HL-60 (cell line): ENCODE measurements at regions not wholly inside any gene's neighbourhood (a gene's known extent, or its start where the extent isn't known, plus 50 kb on each side); places are given as distances from the start of the nearest gene placed in this dataset.

Experiments used
- CTCF ChIP-seq: IDR thresholded peaks from one replicate; pipeline ENCODE4 v1.5.1; 2011; ENCODE audit warnings: low read length, control low read depth, inconsistent platforms; ENCODE audit not compliant: insufficient read depth
- GABPA ChIP-seq: IDR thresholded peaks from 2 replicates; pipeline ENCODE4 v1.6.1; 2012; ENCODE audit warnings: low read depth
- POLR2AphosphoS5 ChIP-seq: IDR thresholded peaks from 2 replicates; pipeline ENCODE4 v1.6.1; 2012; ENCODE audit warnings: low read depth
- REST ChIP-seq: IDR thresholded peaks from 2 replicates; pipeline ENCODE4 v1.6.1; 2012; ENCODE audit warnings: low read depth; ENCODE audit not compliant: insufficient replicate concordance

- no peak for TF ChIP-seq CTCF
- TF ChIP-seq POLR2AphosphoS5, result no peak
- no peak for TF ChIP-seq REST
- no peak for TF ChIP-seq GABPA
Measured at GRCh38 chr2:155502766-155503165, 804.3 kb downstream of the KCNJ3 start.
